HepG2 (cell line): ENCODE measurements at regions not wholly inside any gene's neighbourhood (a gene's known extent, or its start where the extent isn't known, plus 50 kb on each side); places are given as distances from the start of the nearest gene placed in this dataset.

ENCODE experiments used
- CBFB ChIP-seq: sonication (generic); formaldehyde crosslinking; IDR thresholded peaks from 2 replicates; pipeline ENCODE4 v1.4.0; 2020; ENCODE audit warnings: missing genetic modification reagents
- FLYWCH1 ChIP-seq: sonication (generic); formaldehyde crosslinking; IDR thresholded peaks from 2 replicates; pipeline ENCODE4 v1.8.1; 2023; ENCODE audit warnings: mild to moderate bottlenecking, missing genetic modification reagents
- GABPA ChIP-seq, 2 experiments: IDR thresholded peaks; 2 replicates each; pipeline ENCODE4 v1.6.1; 2011 to 2016; ENCODE audit warnings: low read depth in 2 of 2, low read length in 1 of 2, missing biosample characterization in 1 of 2, missing genetic modification characterization in 1 of 2
- GATA4 ChIP-seq: sonication (generic); IDR thresholded peaks from 2 replicates; pipeline ENCODE4 v1.6.1; 2016; ENCODE audit warnings: antibody characterized with exemption, low read depth, borderline replicate concordance
- HCFC1 ChIP-seq: fragments of 150-350 bp; IDR thresholded peaks from 2 replicates; pipeline ENCODE4 v1.6.1; 2014; ENCODE audit warnings: low read depth, low read length
- HNRNPK ChIP-seq: fragments of 200-400 bp; formaldehyde crosslinking; IDR thresholded peaks from 2 replicates; pipeline ENCODE4 v1.6.1; 2018; ENCODE audit warnings: low read length, low read depth, moderate library complexity, mild to moderate bottlenecking; ENCODE audit not compliant: poor library complexity, severe bottlenecking
- KDM2A ChIP-seq: sonication (generic); formaldehyde crosslinking; IDR thresholded peaks from 2 replicates; pipeline ENCODE4 v1.4.0; 2020; ENCODE audit warnings: low read depth, missing genetic modification reagents, borderline replicate concordance
- NCOA5 ChIP-seq: sonication (generic); formaldehyde crosslinking; IDR thresholded peaks from 2 replicates; pipeline ENCODE4 v1.4.0; 2020; ENCODE audit warnings: missing genetic modification reagents
- NR2F6 ChIP-seq, 2 experiments: IDR thresholded peaks; 2 replicates each; pipeline ENCODE4 v1.6.1; 2016; ENCODE audit warnings: antibody characterized with exemption in 1 of 2, mild to moderate bottlenecking in 1 of 2
- POLR2AphosphoS5 ChIP-seq: IDR thresholded peaks from 2 replicates; pipeline ENCODE4 v1.6.1; 2012; ENCODE audit warnings: low read depth, low read length
- PTBP1 ChIP-seq: fragments of 200-400 bp; formaldehyde crosslinking; IDR thresholded peaks from 2 replicates; pipeline ENCODE4 v1.6.1; 2018; ENCODE audit warnings: low read length, low read depth; ENCODE audit not compliant: poor library complexity, severe bottlenecking
- SKI ChIP-seq: fragments of 450-650 bp; IDR thresholded peaks from one replicate; pipeline ENCODE4 v1.6.1; 2018; ENCODE audit warnings: mild to moderate bottlenecking; ENCODE audit not compliant: partially characterized antibody
- TARDBP ChIP-seq: sonication (generic); formaldehyde crosslinking; IDR thresholded peaks from 2 replicates; pipeline ENCODE4 v1.8.0; 2022; ENCODE audit warnings: mild to moderate bottlenecking, missing genetic modification reagents
- TGIF2 ChIP-seq: IDR thresholded peaks from 2 replicates; pipeline ENCODE4 v1.6.1; 2016; ENCODE audit warnings: control low read depth, missing compliant biosample characterization
- ZBTB33 ChIP-seq: sonication (generic); formaldehyde crosslinking; IDR thresholded peaks from 2 replicates; pipeline ENCODE4 v1.4.0; 2020; ENCODE audit warnings: missing genetic modification reagents
- ZFP41 ChIP-seq: sonication (generic); formaldehyde crosslinking; IDR thresholded peaks from 2 replicates; pipeline ENCODE4 v1.4.0; 2020; ENCODE audit warnings: mild to moderate bottlenecking, missing genetic modification reagents, borderline replicate concordance
- ZHX1 ChIP-seq: sonication (generic); formaldehyde crosslinking; IDR thresholded peaks from 2 replicates; pipeline ENCODE4 v1.8.1; 2022; ENCODE audit warnings: low read depth, mild to moderate bottlenecking, missing genetic modification reagents
- ZNF20 ChIP-seq: sonication (generic); formaldehyde crosslinking; IDR thresholded peaks from 2 replicates; pipeline ENCODE4 v1.4.0; 2020; ENCODE audit warnings: mild to moderate bottlenecking, moderate library complexity, missing genetic modification reagents
- ZNF205 ChIP-seq: IDR thresholded peaks from 2 replicates; pipeline ENCODE4 v1.6.1; 2018; ENCODE audit warnings: missing biosample characterization, missing genetic modification reagents
- ZNF747 ChIP-seq: sonication (generic); formaldehyde crosslinking; IDR thresholded peaks from 2 replicates; pipeline ENCODE4 v1.8.1; 2023; ENCODE audit warnings: missing genetic modification reagents, mild to moderate bottlenecking, borderline replicate concordance
- ZNF792 ChIP-seq: IDR thresholded peaks from 2 replicates; pipeline ENCODE4 v1.6.1; 2016
- ZNF883 ChIP-seq: sonication (generic); formaldehyde crosslinking; IDR thresholded peaks from 2 replicates; pipeline ENCODE4 v1.5.1; 2020; ENCODE audit warnings: mild to moderate bottlenecking, missing genetic modification reagents; ENCODE audit errors: not compliant biosample characterization
- ZZZ3 ChIP-seq: sonication (generic); formaldehyde crosslinking; IDR thresholded peaks from 2 replicates; pipeline ENCODE4 v1.4.0; 2020; ENCODE audit warnings: missing genetic modification reagents, mild to moderate bottlenecking, borderline replicate concordance
- TF ChIP-seq, protein P1 (sequence below): IDR thresholded peaks from 2 replicates; pipeline ENCODE4 v1.6.1; 2012; ENCODE audit warnings: inconsistent platforms

GRCh38 chr12:93135286-93136239 is 206.5 kb upstream of the EEA1 start (continued):
- TF ChIP-seq ZBTB33 (CRISPR knock-in tag) (no peak), ZNF20 (CRISPR knock-in tag) (no peak), HNRNPK (no peak), ZFP41 (CRISPR knock-in tag) (no peak), GABPA (IDR thresholded peaks at IDR 0.05; ENCODE audit: low read depth, low read length) (no peak), GABPA (CRISPR knock-in tag; IDR thresholded peaks at IDR 0.05; ENCODE audit: low read depth) (peak; percentile 38; the same call in 1 of the 2 replicates), ZNF883 (CRISPR knock-in tag) (no peak), HCFC1 (no peak), NR2F6 (IDR thresholded peaks at IDR 0.05) (peak; percentile 84), NR2F6 (CRISPR knock-in tag; IDR thresholded peaks at IDR 0.05) (no peak), ZNF792 (CRISPR knock-in tag) (no peak), TARDBP (CRISPR knock-in tag) (peak; percentile 61), POLR2AphosphoS5 (no peak; the same call in 1 of the 2 replicates), ZNF747 (CRISPR knock-in tag) (no peak), ZHX1 (no peak), ZZZ3 (no peak), KDM2A (CRISPR knock-in tag) (no peak), PTBP1 (no peak), ZNF205 (CRISPR knock-in tag) (no peak), SKI (peak; percentile 1), FLYWCH1 (no peak), CBFB (CRISPR knock-in tag) (peak; percentile 82; the same call in 1 of the 2 replicates), NCOA5 (no peak), GATA4 (no peak), TGIF2 (CRISPR knock-in tag) (no peak)
- TF ChIP-seq, protein P1, sequence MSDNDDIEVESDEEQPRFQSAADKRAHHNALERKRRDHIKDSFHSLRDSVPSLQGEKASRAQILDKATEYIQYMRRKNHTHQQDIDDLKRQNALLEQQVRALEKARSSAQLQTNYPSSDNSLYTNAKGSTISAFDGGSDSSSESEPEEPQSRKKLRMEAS, result no peak
